ENCODE measurements at regions not wholly inside any gene's neighbourhood (a gene's known extent, or its start where the extent isn't known, plus 50 kb on each side); places are given as distances from the start of the nearest gene placed in this dataset.

DNA sequence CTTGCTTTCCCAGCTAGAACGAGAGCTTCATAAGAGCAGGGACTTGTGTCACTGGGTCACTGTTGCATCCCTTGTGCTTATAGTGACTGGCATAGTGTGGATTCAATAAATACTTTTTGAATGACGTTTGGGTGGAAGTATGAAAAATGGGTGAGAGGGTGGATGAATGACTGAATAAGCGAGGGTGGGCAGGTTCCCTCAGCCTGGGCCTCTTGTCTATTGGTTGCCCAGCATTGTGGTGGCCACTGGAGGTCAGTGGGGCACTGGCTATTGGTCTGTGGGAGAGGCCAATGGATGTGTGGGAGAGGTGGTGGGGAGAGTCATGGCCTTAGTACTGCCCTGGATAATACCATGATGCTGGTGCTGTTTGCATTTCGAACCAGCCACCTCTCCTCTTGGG lies 93.8 kb upstream of the SKOR2 start:
- Histone ChIP-seq H3K9ac (ENCODE audit: low read depth, low read length) (no peak overlapping the region), H3K27ac (ENCODE audit: insufficient read depth, low read length) (no peak overlapping the region), H3K4me3 (ENCODE audit: insufficient read depth, low read depth, low read length) (no peak overlapping the region), H4K20me1 (ENCODE audit: insufficient read depth, low read length) (no peaks in the 10 kb centered on the region), H4K5ac (ENCODE audit: low read depth, low read length) (no peak overlapping the region), H2BK120ac (ENCODE audit: low read depth, low read length) (no peak overlapping the region), H3K4me1 (ENCODE audit: control insufficient read depth, insufficient read depth, low read length) (no peaks in the 10 kb centered on the region), H2AK9ac (replicated peaks; ENCODE audit: low read depth, low read length, poor library complexity) (no peak overlapping the region), H3K9me1 (ENCODE audit: insufficient read depth, low read length) (no peaks in the 10 kb centered on the region), H3K9me3 (ENCODE audit: control insufficient read depth, insufficient read depth, low read length) (no peaks in the 10 kb centered on the region; the same call in 1 of the 2 replicates), H2AFZ (replicated peaks; ENCODE audit: low read length, poor library complexity) (no peak overlapping the region), H3K36me3 (ENCODE audit: control insufficient read depth, insufficient read depth, low read length) (no peaks in the 10 kb centered on the region), H3K27me3 (ENCODE audit: control insufficient read depth, insufficient read depth, low read length) (no peaks in the 10 kb centered on the region), H3K56ac (ENCODE audit: extremely low read depth, insufficient read depth, low read length) (no peak overlapping the region), H2BK15ac (ENCODE audit: low read depth, low read length) (no peak overlapping the region), H3K79me1 (ENCODE audit: low read depth in 1 of 2, low read length in 2 of 2) (no peaks in the 10 kb centered on the region), H3K4ac (ENCODE audit: low read depth, low read length) (no peak overlapping the region), H2BK5ac (ENCODE audit: low read depth, low read length, poor library complexity, severe bottlenecking) (no peak overlapping the region), H2AK5ac (ENCODE audit: low read depth, low read length) (no peak overlapping the region), H4K8ac (ENCODE audit: low read depth in 2 of 2, low read length in 2 of 2) (no peak overlapping the region), H3K18ac (ENCODE audit: low read depth, low read length) (no peak overlapping the region), H3K14ac (replicated peaks; ENCODE audit: low read depth, low read length) (no peak overlapping the region), H3K4me2 (ENCODE audit: low read depth, low read length) (no peak overlapping the region), H4K91ac (ENCODE audit: insufficient read depth, low read depth, low read length) (no peak overlapping the region), H2BK20ac (ENCODE audit: low read depth, low read length) (no peak overlapping the region), H3K23ac (ENCODE audit: low read depth, low read length) (no peak overlapping the region)
- POLR2A ChIA-PET (ENCODE audit: unreplicated experiment): no interaction called here
- TF ChIP-seq POLR2A (IDR thresholded peaks at IDR 0.05; ENCODE audit: low read depth, low read length) (no peak), NFE2L2 (IDR thresholded peaks at IDR 0.05; ENCODE audit: low read depth, low read length) (no peak), RAD21 (IDR thresholded peaks at IDR 0.05; ENCODE audit: low read length) (no peak), MXI1 (IDR thresholded peaks at IDR 0.05; ENCODE audit: borderline replicate concordance, low read depth, low read length) (no peak), FOS (IDR thresholded peaks at IDR 0.05; ENCODE audit: low read depth, low read length) (no peak), RFX5 (IDR thresholded peaks at IDR 0.05; ENCODE audit: low read depth, low read length) (no peak), BHLHE40 (IDR thresholded peaks at IDR 0.05; ENCODE audit: low read depth, low read length) (no peak), MAZ (IDR thresholded peaks at IDR 0.05; ENCODE audit: borderline replicate concordance, low read depth, low read length) (no peak)
- TF ChIP-seq, protein P1, sequence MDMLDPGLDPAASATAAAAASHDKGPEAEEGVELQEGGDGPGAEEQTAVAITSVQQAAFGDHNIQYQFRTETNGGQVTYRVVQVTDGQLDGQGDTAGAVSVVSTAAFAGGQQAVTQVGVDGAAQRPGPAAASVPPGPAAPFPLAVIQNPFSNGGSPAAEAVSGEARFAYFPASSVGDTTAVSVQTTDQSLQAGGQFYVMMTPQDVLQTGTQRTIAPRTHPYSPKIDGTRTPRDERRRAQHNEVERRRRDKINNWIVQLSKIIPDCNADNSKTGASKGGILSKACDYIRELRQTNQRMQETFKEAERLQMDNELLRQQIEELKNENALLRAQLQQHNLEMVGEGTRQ (IDR thresholded peaks at IDR 0.05; ENCODE audit: low read depth, low read length): no peak
- WGBS, 2 experiments (ENCODE audit: extremely low coverage in 2 of 2, insufficient read length in 1 of 2): 67% methylated on average over 1 of the region's 4 CpGs; no CpG with 5 or more reads in 1 of the 2 experiments
- dilution Hi-C loops (cut with HindIII; ENCODE audit: low sequenced_read_pairs, unreplicated experiment) (no loop called here), intact Hi-C loops (cut with micrococcal nuclease) (no loop called here), in situ Hi-C loops (cut with MboI; ENCODE audit: low sequenced_read_pairs) (no loop called here)
- no TSS peak for BruUV-seq (replicated peaks)
- DNase-seq (no peak), ATAC-seq (ENCODE audit: low read depth) (no peak)
- CTCF ChIA-PET: no interaction called here
